Endothelial cell of umbilical vein (primary cell): ENCODE measurements at regions not wholly inside any gene's neighbourhood (a gene's known extent, or its start where the extent isn't known, plus 50 kb on each side); places are given as distances from the start of the nearest gene placed in this dataset.

ENCODE experiments used
- POLR2A ChIP-seq: IDR thresholded peaks from 2 replicates; pipeline ENCODE4 v1.6.1; 2012; ENCODE audit warnings: low read depth, mild to moderate bottlenecking, control low read depth, low read length
- POLR2AphosphoS5 ChIP-seq: IDR thresholded peaks from 2 replicates; pipeline ENCODE4 v1.6.1; 2012; ENCODE audit warnings: low read depth, mild to moderate bottlenecking, control low read depth, low read length, moderate library complexity; ENCODE audit not compliant: insufficient read depth
- TF ChIP-seq, protein P1 (sequence below), 2 donors: IDR thresholded peaks; 1 replicate in 1 of 2; 2 replicates in 1 of 2; pipeline ENCODE4 v1.5.1; 2011; ENCODE audit warnings: low read length in 2 of 2, mild to moderate bottlenecking in 2 of 2, moderate library complexity in 2 of 2, control low read depth in 1 of 2, inconsistent platforms in 1 of 2, low read depth in 1 of 2; ENCODE audit not compliant: insufficient read depth in 1 of 2; ENCODE audit errors: extremely low read depth in 1 of 2
- TF ChIP-seq, protein P2 (sequence below): IDR thresholded peaks from 2 replicates; pipeline ENCODE4 v1.6.1; 2011; ENCODE audit not compliant: insufficient read depth, insufficient read length

DNA sequence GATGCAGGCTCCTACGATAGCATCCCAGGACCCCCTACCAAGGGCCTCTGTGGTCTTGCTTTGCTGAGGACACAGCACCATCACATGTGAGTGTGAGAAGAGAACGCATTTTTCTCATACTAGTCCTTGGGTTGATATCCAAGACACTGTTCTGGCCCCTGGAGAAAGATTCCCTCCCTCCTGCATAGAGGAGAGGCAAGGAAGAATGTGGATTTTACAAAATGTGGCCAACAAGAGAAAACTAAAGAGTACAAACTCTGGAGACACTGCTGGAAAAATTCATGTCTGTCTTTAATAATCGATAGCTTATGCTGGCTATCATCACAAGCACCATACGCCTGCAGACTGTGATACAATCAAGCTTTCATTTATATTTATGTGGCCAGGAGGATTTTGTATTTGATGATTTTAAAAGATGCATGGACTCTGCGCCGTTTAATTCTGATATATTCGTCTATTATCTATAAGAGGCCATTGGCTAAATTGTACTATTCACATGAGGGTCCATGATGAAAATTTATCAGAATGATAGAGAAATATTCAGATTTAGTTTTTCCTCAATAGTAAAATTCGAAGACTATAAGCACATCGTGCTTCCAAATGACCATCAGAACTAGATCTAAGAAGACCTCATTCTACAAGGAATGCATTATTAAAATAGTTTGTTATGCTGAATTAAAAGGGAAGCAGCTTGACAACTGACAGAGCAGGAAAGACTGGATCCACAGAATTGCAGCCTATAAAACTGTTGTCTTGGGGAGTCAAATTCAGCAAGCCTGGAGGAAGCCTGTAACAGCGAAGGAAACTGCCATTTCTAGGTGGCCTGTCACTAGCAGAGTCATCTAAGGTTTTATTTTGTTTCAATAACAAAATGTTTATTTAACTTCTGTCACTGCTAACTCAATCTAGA is 578.7 kb downstream of the DIAPH3 start:
- TF ChIP-seq, protein P1, sequence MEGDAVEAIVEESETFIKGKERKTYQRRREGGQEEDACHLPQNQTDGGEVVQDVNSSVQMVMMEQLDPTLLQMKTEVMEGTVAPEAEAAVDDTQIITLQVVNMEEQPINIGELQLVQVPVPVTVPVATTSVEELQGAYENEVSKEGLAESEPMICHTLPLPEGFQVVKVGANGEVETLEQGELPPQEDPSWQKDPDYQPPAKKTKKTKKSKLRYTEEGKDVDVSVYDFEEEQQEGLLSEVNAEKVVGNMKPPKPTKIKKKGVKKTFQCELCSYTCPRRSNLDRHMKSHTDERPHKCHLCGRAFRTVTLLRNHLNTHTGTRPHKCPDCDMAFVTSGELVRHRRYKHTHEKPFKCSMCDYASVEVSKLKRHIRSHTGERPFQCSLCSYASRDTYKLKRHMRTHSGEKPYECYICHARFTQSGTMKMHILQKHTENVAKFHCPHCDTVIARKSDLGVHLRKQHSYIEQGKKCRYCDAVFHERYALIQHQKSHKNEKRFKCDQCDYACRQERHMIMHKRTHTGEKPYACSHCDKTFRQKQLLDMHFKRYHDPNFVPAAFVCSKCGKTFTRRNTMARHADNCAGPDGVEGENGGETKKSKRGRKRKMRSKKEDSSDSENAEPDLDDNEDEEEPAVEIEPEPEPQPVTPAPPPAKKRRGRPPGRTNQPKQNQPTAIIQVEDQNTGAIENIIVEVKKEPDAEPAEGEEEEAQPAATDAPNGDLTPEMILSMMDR (IDR thresholded peaks at IDR 0.05; ENCODE audit: extremely low read depth in 1 of 2, insufficient read depth in 1 of 2, low read depth in 1 of 2, low read length in 2 of 2), result no peak
- TF ChIP-seq, protein P2, sequence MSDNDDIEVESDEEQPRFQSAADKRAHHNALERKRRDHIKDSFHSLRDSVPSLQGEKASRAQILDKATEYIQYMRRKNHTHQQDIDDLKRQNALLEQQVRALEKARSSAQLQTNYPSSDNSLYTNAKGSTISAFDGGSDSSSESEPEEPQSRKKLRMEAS, result no peak
- TF ChIP-seq POLR2A, result no peak
- TF ChIP-seq POLR2AphosphoS5, result no peak
